T-cell (primary cell): ENCODE measurements at regions not wholly inside any gene's neighbourhood (a gene's known extent, or its start where the extent isn't known, plus 50 kb on each side); places are given as distances from the start of the nearest gene placed in this dataset.

ENCODE experiments used
- ATAC-seq, 4 experiments: fragments of 200-7000 bp in 3 of 4; fragments of 150-1000 bp in 1 of 4; cut with Tn5 transposase; replicated peaks in 1 of 4; 1 replicate in 3 of 4; 2 replicates in 1 of 4; pipeline ENCODE4 v1.10.0; 2021; ENCODE audit warnings: moderate library complexity in 3 of 4, mild to moderate bottlenecking in 2 of 4, moderate number of reproducible peaks in 1 of 4
- CTCF ChIA-PET, 2 donors: fragments of 300-600 bp; sonication (Branson Sonifier 250); formaldehyde crosslinking; loops; one replicate each; lab custom pipeline; 2022; ENCODE audit warnings: antibody characterized with exemption in 2 of 2; lab: Charles Lee
- POLR2A ChIA-PET, 2 donors: fragments of 300-600 bp; sonication (Branson Sonifier 250); formaldehyde crosslinking; loops; one replicate each; lab custom pipeline; 2022; ENCODE audit warnings: antibody characterized with exemption in 2 of 2; lab: Charles Lee
- DNase-seq, 35 experiments: peaks; one replicate each; pipeline versions ENCODE4 v3.0.0 to v3.0.0-alpha.2; 2013 to 2023
- H3K27ac ChIP-seq: one replicate; pipeline ENCODE4 v1.5.1; 2013; ENCODE audit warnings: low read length
- H3K27me3 ChIP-seq, 2 experiments: replicated peaks in 1 of 2; 1 replicate in 1 of 2; 2 replicates in 1 of 2; pipeline versions ENCODE4 v1.6.1 to v1.7.0; 2013; ENCODE audit warnings: low read length in 1 of 2, mixed read lengths in 1 of 2; ENCODE audit not compliant: control insufficient read depth in 2 of 2, insufficient read depth in 2 of 2; ENCODE audit errors: extremely low read depth in 1 of 2
- H3K36me3 ChIP-seq, 2 donors: 1 replicate in 1 of 2; 2 replicates in 1 of 2; pipeline versions ENCODE4 v1.6.1 to v1.7.0; 2013; ENCODE audit warnings: low read length in 1 of 2; ENCODE audit not compliant: control insufficient read depth in 2 of 2, insufficient read depth in 1 of 2; ENCODE audit errors: extremely low read depth in 1 of 2
- H3K4me1 ChIP-seq, 2 experiments: 1 replicate in 1 of 2; 2 replicates in 1 of 2; pipeline versions ENCODE4 v1.6.1 to v1.7.0; 2013; ENCODE audit warnings: low read length in 2 of 2, mixed read lengths in 1 of 2; ENCODE audit not compliant: insufficient read depth in 2 of 2, control insufficient read depth in 1 of 2; ENCODE audit errors: extremely low read depth in 1 of 2
- H3K4me3 ChIP-seq, 2 donors: 1 replicate in 1 of 2; 2 replicates in 1 of 2; pipeline versions ENCODE4 v1.5.1 to v1.7.0; 2013; ENCODE audit warnings: mild to moderate bottlenecking in 2 of 2, low read length in 1 of 2, moderate library complexity in 1 of 2; ENCODE audit not compliant: control insufficient read depth in 1 of 2; ENCODE audit errors: extremely low read depth in 1 of 2
- H3K9me3 ChIP-seq: 2 replicates; pipeline ENCODE4 v1.7.0; 2013
- H3K27ac Mint-ChIP-seq, 2 donors: one replicate each; pipeline ENCODE4 v1.8.0; 2020 to 2021; ENCODE audit warnings: mild to moderate bottlenecking in 2 of 2, mixed read lengths in 2 of 2
- H3K27me3 Mint-ChIP-seq, 2 donors: one replicate each; pipeline ENCODE4 v1.8.0; 2021 to 2022; ENCODE audit warnings: mixed read lengths in 2 of 2
- H3K36me3 Mint-ChIP-seq: one replicate; pipeline ENCODE4 v1.8.0; 2021; ENCODE audit warnings: mixed read lengths
- H3K4me1 Mint-ChIP-seq, 3 donors: one replicate each; pipeline ENCODE4 v1.8.0; 2020 to 2022; ENCODE audit warnings: mixed read lengths in 3 of 3, mild to moderate bottlenecking in 1 of 3
- H3K4me3 Mint-ChIP-seq, 3 donors: one replicate each; pipeline ENCODE4 v1.8.0; 2020 to 2022; ENCODE audit warnings: mild to moderate bottlenecking in 3 of 3, mixed read lengths in 3 of 3, moderate library complexity in 3 of 3
- H3K9me3 Mint-ChIP-seq, 3 donors: one replicate each; pipeline ENCODE4 v1.8.0; 2020 to 2022; ENCODE audit warnings: mixed read lengths in 3 of 3
- WGBS: methylation state at CpG from one replicate; pipeline ENCODE4 v1.1.5; 2013; ENCODE audit warnings: missing lambda C conversion rate; ENCODE audit not compliant: insufficient coverage; 5-methylcytosine and 5-hydroxymethylcytosine counted together

GRCh38 chr15:66876421-66876730, 174.3 kb downstream of the SMAD6 start:
- no peak overlapping the region for H3K27ac Mint-ChIP-seq
- Histone ChIP-seq H3K27me3 (peaks cover 0 to 25% of the 10 kb centered on the region in 2 experiments), H3K4me1 (no peaks in the 10 kb centered on the region), H3K9me3 (no peaks in the 10 kb centered on the region), H3K27ac (no peak overlapping the region), H3K36me3 (no peaks in the 10 kb centered on the region), H3K4me3 (no peak overlapping the region)
- H3K9me3 Mint-ChIP-seq, result no peaks in the 10 kb centered on the region
- H3K4me1 Mint-ChIP-seq, result no peaks in the 10 kb centered on the region
- POLR2A ChIA-PET, result no interaction called here
- no peaks in the 10 kb centered on the region for H3K36me3 Mint-ChIP-seq
- WGBS, result 63% methylated on average over 5 of the region's 5 CpGs
- ATAC-seq (no peak), DNase-seq (no peak)
- CTCF ChIA-PET, result no interaction called here
- no peak overlapping the region for H3K4me3 Mint-ChIP-seq
- H3K27me3 Mint-ChIP-seq, result peaks cover 3 to 23% of the 10 kb centered on the region in 2 donors

DNA sequence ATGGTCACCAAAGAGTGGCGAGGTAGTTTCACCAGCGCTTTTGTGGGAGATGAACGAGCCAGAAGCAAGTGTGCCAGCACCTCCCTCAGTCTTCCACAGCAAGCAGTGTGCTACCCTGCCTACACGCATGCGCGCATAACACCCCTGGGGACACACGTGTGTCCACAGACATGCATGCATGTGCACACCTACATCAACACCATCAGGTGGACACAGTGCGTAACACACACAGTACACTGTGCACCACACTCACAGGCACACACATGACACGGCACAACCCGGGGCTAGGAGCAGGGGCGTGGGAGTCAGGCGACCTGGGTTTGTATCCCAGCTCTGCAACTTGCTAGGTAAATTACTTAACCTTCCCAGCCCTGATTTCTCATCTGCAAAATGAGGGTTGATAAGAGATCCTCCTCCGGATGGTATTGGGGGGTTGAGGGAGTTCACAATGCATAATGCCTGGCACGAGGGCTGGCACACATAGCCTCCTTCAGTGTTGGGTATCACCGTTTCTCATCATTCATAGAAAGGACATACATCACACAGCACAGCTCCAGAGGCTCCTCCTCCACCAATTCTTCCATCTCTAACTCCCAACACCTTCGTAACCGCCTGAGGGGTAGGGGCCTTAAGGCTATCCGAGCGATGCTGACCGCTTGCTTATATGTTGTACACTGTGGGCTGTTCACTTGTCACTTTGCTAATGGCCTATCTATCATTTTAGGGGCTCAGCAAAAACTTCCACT, 174.9 kb downstream of the SMAD6 start:
- Histone ChIP-seq H3K27me3 (peaks cover 0 to 28% of the 10 kb centered on the region in 2 experiments), H3K36me3 (no peaks in the 10 kb centered on the region), H3K9me3 (no peaks in the 10 kb centered on the region), H3K27ac (no peak overlapping the region), H3K4me1 (no peaks in the 10 kb centered on the region), H3K4me3 (no peak overlapping the region)
- H3K4me1 Mint-ChIP-seq, result no peaks in the 10 kb centered on the region
- ATAC-seq (no peak), DNase-seq (no peak)
- CTCF ChIA-PET, result no interaction called here
- H3K27me3 Mint-ChIP-seq, result peaks cover 3 to 25% of the 10 kb centered on the region in 2 donors
- no peak overlapping the region for H3K27ac Mint-ChIP-seq
- H3K4me3 Mint-ChIP-seq, result no peak overlapping the region
- no peaks in the 10 kb centered on the region for H3K9me3 Mint-ChIP-seq
- H3K36me3 Mint-ChIP-seq, result no peaks in the 10 kb centered on the region
- POLR2A ChIA-PET, result no interaction called here
- WGBS, result 77% methylated on average over 9 of the region's 20 CpGs

GRCh38 chr15:66877477-66878271, 175.6 kb downstream of the SMAD6 start:
- ChIA-PET POLR2A (interaction anchor here in 1 of 2 donors (0.6 kb wide), 1 partner anchor 1093 kb away, joined by 13 read pairs; no protein-coding TSS in a partner anchor), CTCF (no interaction called here)
- H3K4me1 Mint-ChIP-seq, result no peaks in the 10 kb centered on the region

GRCh38 chr15:66878761-66879160, 176.7 kb downstream of the SMAD6 start:
- Mint-ChIP-seq H3K4me1 (no peaks in the 10 kb centered on the region), H3K27me3 (peaks cover 3 to 21% of the 10 kb centered on the region in 2 donors), H3K36me3 (no peaks in the 10 kb centered on the region), H3K9me3 (no peaks in the 10 kb centered on the region), H3K4me3 (no peak overlapping the region), H3K27ac (no peak overlapping the region)
- H3K9me3 ChIP-seq, result no peaks in the 10 kb centered on the region
- no peaks in the 10 kb centered on the region for H3K4me1 ChIP-seq
- POLR2A ChIA-PET, result no interaction called here
- CTCF ChIA-PET, result no interaction called here
- 73% methylated on average over 4 of the region's 4 CpGs for WGBS
- no peak overlapping the region for H3K27ac ChIP-seq
- no peak overlapping the region for H3K4me3 ChIP-seq
- H3K27me3 ChIP-seq, result peaks cover 0 to 32% of the 10 kb centered on the region in 2 experiments
- H3K36me3 ChIP-seq, result no peaks in the 10 kb centered on the region
- ATAC-seq (no peak), DNase-seq (no peak)

More at GRCh38 chr15:66877477-66878271, 175.6 kb downstream of the SMAD6 start:
- H3K36me3 Mint-ChIP-seq, result no peaks in the 10 kb centered on the region
- H3K27me3 Mint-ChIP-seq, result peaks cover 3 to 25% of the 10 kb centered on the region in 2 donors
- Histone ChIP-seq H3K36me3 (no peaks in the 10 kb centered on the region), H3K27ac (no peak overlapping the region), H3K9me3 (no peaks in the 10 kb centered on the region), H3K4me3 (no peak overlapping the region), H3K4me1 (no peaks in the 10 kb centered on the region), H3K27me3 (peaks cover 0 to 32% of the 10 kb centered on the region in 2 experiments)
- DNase-seq (no peak), ATAC-seq (no peak)
- no peak overlapping the region for H3K4me3 Mint-ChIP-seq
- WGBS, result 69% methylated on average over 5 of the region's 9 CpGs
- H3K27ac Mint-ChIP-seq, result no peak overlapping the region
- no peaks in the 10 kb centered on the region for H3K9me3 Mint-ChIP-seq

- no peaks in the 10 kb centered on the region for H3K9me3 ChIP-seq
- no peak overlapping the region for H3K27ac ChIP-seq
- H3K4me1 ChIP-seq, result no peaks in the 10 kb centered on the region
- no peaks in the 10 kb centered on the region for H3K36me3 ChIP-seq
- Mint-ChIP-seq H3K9me3 (no peaks in the 10 kb centered on the region), H3K27ac (no peak overlapping the region), H3K27me3 (peaks cover 3 to 21% of the 10 kb centered on the region in 2 donors), H3K36me3 (no peaks in the 10 kb centered on the region), H3K4me1 (no peaks in the 10 kb centered on the region), H3K4me3 (no peak overlapping the region)
- no peak for DNase-seq
- ATAC-seq, result no peak
- POLR2A ChIA-PET, result no interaction called here
- H3K27me3 ChIP-seq, result peaks cover 0 to 32% of the 10 kb centered on the region in 2 experiments
- WGBS, result 88% methylated on average over 5 of the region's 8 CpGs
- H3K4me3 ChIP-seq, result no peak overlapping the region
- CTCF ChIA-PET, result no interaction called here
Measured at GRCh38 chr15:66879531-66880368, 177.7 kb downstream of the SMAD6 start.

- Histone ChIP-seq H3K9me3 (no peaks in the 10 kb centered on the region), H3K27me3 (peaks cover 0 to 32% of the 10 kb centered on the region in 2 experiments), H3K36me3 (no peaks in the 10 kb centered on the region), H3K4me3 (no peak overlapping the region), H3K27ac (no peak overlapping the region), H3K4me1 (no peaks in the 10 kb centered on the region)
- POLR2A ChIA-PET, result no interaction called here
- Mint-ChIP-seq H3K9me3 (no peaks in the 10 kb centered on the region), H3K27me3 (peaks cover 3 to 15% of the 10 kb centered on the region in 2 donors), H3K36me3 (no peaks in the 10 kb centered on the region), H3K27ac (no peak overlapping the region), H3K4me1 (no peaks in the 10 kb centered on the region), H3K4me3 (no peak overlapping the region)
- CTCF ChIA-PET, result no interaction called here
- ATAC-seq (no peak), DNase-seq (no peak)
- 76% methylated on average over 7 of the region's 11 CpGs for WGBS
Measured at GRCh38 chr15:66880380-66881155, 178.5 kb downstream of the SMAD6 start.
